IMR-90 (cell line): ENCODE measurements at regions not wholly inside any gene's neighbourhood (a gene's known extent, or its start where the extent isn't known, plus 50 kb on each side); places are given as distances from the start of the nearest gene placed in this dataset.

ENCODE experiments used
- CTCF ChIP-seq: conservative IDR thresholded peaks from 2 replicates; pipeline ENCODE4 v1.5.1; 2012; ENCODE audit warnings: mild to moderate bottlenecking, low read depth, low read length, improper control_type of control experiment
- FOS ChIP-seq: fragments of 150-350 bp; IDR thresholded peaks from 2 replicates; pipeline ENCODE4 v1.6.1; 2016; ENCODE audit warnings: low read depth, low read length
- POLR2A ChIP-seq: IDR thresholded peaks from 2 replicates; pipeline ENCODE4 v1.6.1; 2012; ENCODE audit warnings: mild to moderate bottlenecking, low read depth, low read length

- no peak for TF ChIP-seq POLR2A
- no peak for TF ChIP-seq FOS
- no peak for TF ChIP-seq CTCF
These were observed 677.7 kb upstream of the CDH7 start for GRCh38 chr18:65073060-65073550.
